Retinal pigment epithelial cell (primary cell): ENCODE measurements at regions not wholly inside any gene's neighbourhood (a gene's known extent, or its start where the extent isn't known, plus 50 kb on each side); places are given as distances from the start of the nearest gene placed in this dataset.

Source experiments
- DNase-seq: peaks from one replicate; pipeline ENCODE4 v3.0.0-alpha.2; 2010; ENCODE audit warnings: low read depth
- H3K4me3 ChIP-seq: 2 replicates; pipeline ENCODE4 v1.5.1; 2011; ENCODE audit warnings: mild to moderate bottlenecking, low read length, control low read depth, moderate library complexity
- TF ChIP-seq, protein P1 (sequence below): conservative IDR thresholded peaks from 2 replicates; pipeline ENCODE4 v1.5.1; 2011; ENCODE audit warnings: low read depth, low read length, control low read depth, inconsistent platforms

GRCh38 chr4:90069151-90069550, 58.0 kb upstream of the CCSER1 start:
- TF ChIP-seq, protein P1, sequence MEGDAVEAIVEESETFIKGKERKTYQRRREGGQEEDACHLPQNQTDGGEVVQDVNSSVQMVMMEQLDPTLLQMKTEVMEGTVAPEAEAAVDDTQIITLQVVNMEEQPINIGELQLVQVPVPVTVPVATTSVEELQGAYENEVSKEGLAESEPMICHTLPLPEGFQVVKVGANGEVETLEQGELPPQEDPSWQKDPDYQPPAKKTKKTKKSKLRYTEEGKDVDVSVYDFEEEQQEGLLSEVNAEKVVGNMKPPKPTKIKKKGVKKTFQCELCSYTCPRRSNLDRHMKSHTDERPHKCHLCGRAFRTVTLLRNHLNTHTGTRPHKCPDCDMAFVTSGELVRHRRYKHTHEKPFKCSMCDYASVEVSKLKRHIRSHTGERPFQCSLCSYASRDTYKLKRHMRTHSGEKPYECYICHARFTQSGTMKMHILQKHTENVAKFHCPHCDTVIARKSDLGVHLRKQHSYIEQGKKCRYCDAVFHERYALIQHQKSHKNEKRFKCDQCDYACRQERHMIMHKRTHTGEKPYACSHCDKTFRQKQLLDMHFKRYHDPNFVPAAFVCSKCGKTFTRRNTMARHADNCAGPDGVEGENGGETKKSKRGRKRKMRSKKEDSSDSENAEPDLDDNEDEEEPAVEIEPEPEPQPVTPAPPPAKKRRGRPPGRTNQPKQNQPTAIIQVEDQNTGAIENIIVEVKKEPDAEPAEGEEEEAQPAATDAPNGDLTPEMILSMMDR, result no peak
- no peak overlapping the region for H3K4me3 ChIP-seq
- DNase-seq, result peak; percentile 52

- DNase-seq, result no peak
- no peak overlapping the region for H3K4me3 ChIP-seq
- TF ChIP-seq, protein P1, result no peak
These were observed 55.6 kb upstream of the CCSER1 start for GRCh38 chr4:90071289-90072235.

- H3K4me3 ChIP-seq, result no peak overlapping the region
- DNase-seq, result no peak
- TF ChIP-seq, protein P1, result no peak
These were observed 52.8 kb upstream of the CCSER1 start for GRCh38 chr4:90074322-90074886.
